LNCAP (cell line): ENCODE measurements at regions not wholly inside any gene's neighbourhood (a gene's known extent, or its start where the extent isn't known, plus 50 kb on each side); places are given as distances from the start of the nearest gene placed in this dataset.

Source experiments
- TF ChIP-seq, protein P1 (sequence below): fragments of 450-650 bp; IDR thresholded peaks from 2 replicates; pipeline ENCODE4 v1.5.1; 2017; ENCODE audit warnings: mild to moderate bottlenecking

DNA sequence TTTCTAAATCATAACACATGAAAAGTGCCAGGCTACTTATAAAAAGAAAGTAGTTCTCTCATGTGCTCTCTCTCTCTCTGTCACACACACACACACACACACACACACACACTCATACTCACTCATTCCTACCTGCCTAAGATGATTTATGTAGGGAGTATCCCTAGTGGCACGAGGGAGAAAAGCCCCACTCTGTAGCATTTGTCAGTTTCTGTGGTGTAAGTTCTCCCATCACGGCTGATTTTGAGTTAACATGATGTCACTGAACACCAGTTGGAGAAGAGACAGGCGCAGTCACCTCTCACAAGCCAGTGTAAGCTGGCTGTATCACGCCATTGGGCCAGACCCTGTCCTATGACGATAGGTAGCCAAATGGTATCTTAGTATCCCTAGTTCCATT, 395.4 kb downstream of the SFMBT2 start:
- TF ChIP-seq, protein P1, sequence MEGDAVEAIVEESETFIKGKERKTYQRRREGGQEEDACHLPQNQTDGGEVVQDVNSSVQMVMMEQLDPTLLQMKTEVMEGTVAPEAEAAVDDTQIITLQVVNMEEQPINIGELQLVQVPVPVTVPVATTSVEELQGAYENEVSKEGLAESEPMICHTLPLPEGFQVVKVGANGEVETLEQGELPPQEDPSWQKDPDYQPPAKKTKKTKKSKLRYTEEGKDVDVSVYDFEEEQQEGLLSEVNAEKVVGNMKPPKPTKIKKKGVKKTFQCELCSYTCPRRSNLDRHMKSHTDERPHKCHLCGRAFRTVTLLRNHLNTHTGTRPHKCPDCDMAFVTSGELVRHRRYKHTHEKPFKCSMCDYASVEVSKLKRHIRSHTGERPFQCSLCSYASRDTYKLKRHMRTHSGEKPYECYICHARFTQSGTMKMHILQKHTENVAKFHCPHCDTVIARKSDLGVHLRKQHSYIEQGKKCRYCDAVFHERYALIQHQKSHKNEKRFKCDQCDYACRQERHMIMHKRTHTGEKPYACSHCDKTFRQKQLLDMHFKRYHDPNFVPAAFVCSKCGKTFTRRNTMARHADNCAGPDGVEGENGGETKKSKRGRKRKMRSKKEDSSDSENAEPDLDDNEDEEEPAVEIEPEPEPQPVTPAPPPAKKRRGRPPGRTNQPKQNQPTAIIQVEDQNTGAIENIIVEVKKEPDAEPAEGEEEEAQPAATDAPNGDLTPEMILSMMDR = no peak

- TF ChIP-seq, protein P1 = no peak
Observed at GRCh38 chr10:7014721-7015120, 396.1 kb downstream of the SFMBT2 start.

- TF ChIP-seq, protein P1 = no peak
Observed at GRCh38 chr10:7011994-7012393, 398.8 kb downstream of the SFMBT2 start.

DNA sequence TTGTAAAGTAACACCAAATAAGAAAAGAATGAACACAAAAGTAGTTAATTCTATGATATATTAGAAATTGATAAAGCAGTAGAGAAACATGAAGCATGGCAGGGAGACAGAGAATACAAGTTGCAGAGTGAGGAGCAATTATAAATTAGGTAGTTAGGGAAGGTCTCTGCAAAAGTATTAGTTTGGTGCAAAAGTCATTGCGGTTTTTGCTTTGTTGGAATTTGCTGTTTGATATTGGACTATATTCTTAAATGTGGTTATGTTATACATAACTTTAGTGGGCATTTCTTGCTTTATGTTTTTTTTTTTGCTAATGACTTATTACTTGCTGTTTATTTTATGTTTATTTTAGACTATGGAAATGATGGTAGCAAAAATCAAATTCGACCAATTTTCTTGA, 402.2 kb downstream of the SFMBT2 start:
- TF ChIP-seq, protein P1 = no peak

- TF ChIP-seq, protein P1 = no peak
Observed at GRCh38 chr10:7007600-7008190, 403.1 kb downstream of the SFMBT2 start.

DNA sequence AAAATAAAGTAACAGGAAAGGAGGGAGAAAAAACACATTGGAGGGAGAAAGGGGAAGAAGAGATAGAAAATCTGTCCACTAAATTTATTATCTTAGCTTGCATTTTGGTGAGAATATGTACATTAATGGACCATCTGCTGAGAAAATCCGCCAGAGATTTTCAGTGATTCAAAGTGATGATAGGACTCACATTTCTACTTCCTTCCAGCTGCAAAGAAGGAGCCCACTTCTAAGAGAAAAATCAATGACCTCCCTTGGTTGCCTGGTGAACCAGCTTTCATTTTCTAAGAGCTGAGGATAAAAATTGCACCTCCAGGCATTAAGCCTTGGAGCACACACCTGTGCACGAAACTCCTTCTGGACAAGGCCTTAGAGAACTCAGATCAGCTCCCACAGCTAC, 404.3 kb downstream of the SFMBT2 start:
- TF ChIP-seq, protein P1 = no peak

DNA sequence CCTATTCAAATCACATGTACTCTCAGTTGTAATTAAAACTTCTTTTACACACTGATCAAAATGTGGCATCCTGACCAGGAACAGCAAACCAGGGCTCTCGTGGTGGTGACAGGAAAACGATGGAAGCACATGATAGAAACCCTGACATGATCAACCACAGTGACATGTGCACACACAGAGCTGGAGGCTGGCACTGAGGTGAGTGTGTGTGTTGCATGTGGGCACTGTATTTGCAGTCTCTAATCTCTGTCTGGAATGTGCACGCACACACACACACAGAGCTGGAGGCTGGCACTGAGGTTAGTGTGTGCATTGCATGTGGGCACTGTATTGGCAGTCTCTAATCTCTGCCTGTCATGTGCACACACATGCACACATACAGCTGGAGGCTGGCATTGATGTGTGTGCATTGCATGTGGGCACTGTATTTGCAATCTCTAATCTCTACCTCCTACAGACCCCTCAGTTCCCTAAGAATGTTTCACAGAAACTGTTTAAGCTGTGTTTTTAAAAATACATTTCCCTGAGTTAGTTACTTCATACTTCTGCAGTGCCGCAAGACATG, 406.9 kb downstream of the SFMBT2 start:
- TF ChIP-seq, protein P1 = no peak

- TF ChIP-seq, protein P1 = no peak
Observed at GRCh38 chr10:7000061-7000460, 410.8 kb downstream of the SFMBT2 start.
